Transverse colon (tissue), 4 donors: ENCODE measurements at regions not wholly inside any gene's neighbourhood (a gene's known extent, or its start where the extent isn't known, plus 50 kb on each side); places are given as distances from the start of the nearest gene placed in this dataset.

Source experiments
- CTCF ChIP-seq, 5 experiments: fragments of 200-600 bp in 3 of 5; fragments of 450-650 bp in 2 of 5; sonication (generic) in 3 of 5; IDR thresholded peaks; 1 replicate in 2 of 5; 2 replicates in 3 of 5; pipeline ENCODE4 v1.5.1; 2016 to 2017; ENCODE audit warnings: antibody characterized with exemption in 5 of 5, inconsistent platforms in 3 of 5, mild to moderate bottlenecking in 2 of 5, moderate library complexity in 1 of 5
- EP300 ChIP-seq: sonication (generic); formaldehyde crosslinking; IDR thresholded peaks from one replicate; pipeline ENCODE4 v1.6.1; 2017; ENCODE audit warnings: antibody characterized with exemption, low read depth
- POLR2A ChIP-seq: fragments of 450-650 bp; IDR thresholded peaks from one replicate; pipeline ENCODE4 v1.6.1; 2016; ENCODE audit warnings: antibody characterized with exemption, mild to moderate bottlenecking, moderate library complexity
- POLR2AphosphoS5 ChIP-seq, 3 donors: sonication (generic); formaldehyde crosslinking; IDR thresholded peaks; one replicate each; pipeline ENCODE4 v1.6.1; 2016; ENCODE audit warnings: antibody characterized with exemption in 3 of 3

- TF ChIP-seq POLR2A (no peak), POLR2AphosphoS5 (IDR thresholded peaks at IDR 0.05) (no peak), CTCF (IDR thresholded peaks at IDR 0.05) (no peak), EP300 (no peak)
Observed at GRCh38 chr21:17343055-17343454, 169.8 kb upstream of the CXADR start.
